ENCODE measurements at regions not wholly inside any gene's neighbourhood (a gene's known extent, or its start where the extent isn't known, plus 50 kb on each side); places are given as distances from the start of the nearest gene placed in this dataset.

- DNase-seq (ENCODE audit: low spot score): no peak
Observed at GRCh38 chr6:119602215-119603178, 252.9 kb upstream of the MAN1A1 start.

- DNase-seq (ENCODE audit: low spot score): no peak
Observed at GRCh38 chr6:119598883-119599282, 249.3 kb upstream of the MAN1A1 start.

- DNase-seq (ENCODE audit: low spot score): no peak
Observed at GRCh38 chr6:119594907-119595306, 245.3 kb upstream of the MAN1A1 start.

- DNase-seq (ENCODE audit: low spot score): no peak
Observed at GRCh38 chr6:119591235-119591634, 241.7 kb upstream of the MAN1A1 start.

- no peak for DNase-seq (ENCODE audit: low spot score)
Observed at GRCh38 chr6:119590066-119590465, 240.5 kb upstream of the MAN1A1 start.

- no peak for DNase-seq (ENCODE audit: low spot score)
Observed at GRCh38 chr6:119587537-119587936, 238.0 kb upstream of the MAN1A1 start.

- DNase-seq (ENCODE audit: low spot score): peak; percentile 56
Observed at GRCh38 chr6:119586250-119586882, 236.8 kb upstream of the MAN1A1 start.

GRCh38 chr6:119584088-119584487, 234.5 kb upstream of the MAN1A1 start:
- DNase-seq (ENCODE audit: low spot score): no peak

GRCh38 chr6:119581220-119581619, 231.7 kb upstream of the MAN1A1 start:
- DNase-seq (ENCODE audit: low spot score): no peak

- no peak for DNase-seq (ENCODE audit: low spot score)
Observed at GRCh38 chr6:119575721-119576120, 226.2 kb upstream of the MAN1A1 start.

- no peak for DNase-seq (ENCODE audit: low spot score)
Observed at GRCh38 chr6:119568580-119568979, 219.0 kb upstream of the MAN1A1 start.

- no peak for DNase-seq (ENCODE audit: low spot score)
Observed at GRCh38 chr6:119566546-119567260, 217.1 kb upstream of the MAN1A1 start.

- no peak for DNase-seq (ENCODE audit: low spot score)
Observed at GRCh38 chr6:119565893-119566292, 216.3 kb upstream of the MAN1A1 start.

- DNase-seq (ENCODE audit: low spot score): no peak
Observed at GRCh38 chr6:119562168-119562567, 212.6 kb upstream of the MAN1A1 start.

- DNase-seq (ENCODE audit: low spot score): no peak
Observed at GRCh38 chr6:119559586-119559985, 210.0 kb upstream of the MAN1A1 start.

- no peak for DNase-seq (ENCODE audit: low spot score)
Observed at GRCh38 chr6:119557239-119557638, 207.7 kb upstream of the MAN1A1 start.

GRCh38 chr6:119552021-119552420, 202.5 kb upstream of the MAN1A1 start:
- DNase-seq (ENCODE audit: low spot score): no peak

GRCh38 chr6:119547024-119547423, 197.5 kb upstream of the MAN1A1 start:
- DNase-seq (ENCODE audit: low spot score): no peak

- no peak for DNase-seq (ENCODE audit: low spot score)
Observed at GRCh38 chr6:119545245-119545644, 195.7 kb upstream of the MAN1A1 start.

GRCh38 chr6:119544325-119545175, 195.0 kb upstream of the MAN1A1 start:
- no peak for DNase-seq (ENCODE audit: low spot score)

GRCh38 chr6:119543332-119543731, 193.8 kb upstream of the MAN1A1 start:
- DNase-seq (ENCODE audit: low spot score): no peak

GRCh38 chr6:119542037-119542436, 192.5 kb upstream of the MAN1A1 start:
- no peak for DNase-seq (ENCODE audit: low spot score)
